IPS DF 4.7 (cell line): ENCODE measurements at regions not wholly inside any gene's neighbourhood (a gene's known extent, or its start where the extent isn't known, plus 50 kb on each side); places are given as distances from the start of the nearest gene placed in this dataset.
"Not testable (repeated sequence)": the region's sequence is repeated elsewhere in the genome, so short reads cannot be mapped to it uniquely, and the experiment has no call there.

Experiments
- DNase-seq: peaks from one replicate; pipeline ENCODE4 v3.0.0-alpha.2; 2013; ENCODE audit warnings: low spot score; ENCODE audit errors: extremely low read depth

- no peak for DNase-seq
These were observed 113.2 kb upstream of the ALDH1A3 start for GRCh38 chr15:100766243-100767000.

- DNase-seq = no peak
These were observed 112.4 kb upstream of the ALDH1A3 start for GRCh38 chr15:100767001-100767825.

- no peak for DNase-seq
These were observed 111.1 kb upstream of the ALDH1A3 start for GRCh38 chr15:100768501-100768931.

DNA sequence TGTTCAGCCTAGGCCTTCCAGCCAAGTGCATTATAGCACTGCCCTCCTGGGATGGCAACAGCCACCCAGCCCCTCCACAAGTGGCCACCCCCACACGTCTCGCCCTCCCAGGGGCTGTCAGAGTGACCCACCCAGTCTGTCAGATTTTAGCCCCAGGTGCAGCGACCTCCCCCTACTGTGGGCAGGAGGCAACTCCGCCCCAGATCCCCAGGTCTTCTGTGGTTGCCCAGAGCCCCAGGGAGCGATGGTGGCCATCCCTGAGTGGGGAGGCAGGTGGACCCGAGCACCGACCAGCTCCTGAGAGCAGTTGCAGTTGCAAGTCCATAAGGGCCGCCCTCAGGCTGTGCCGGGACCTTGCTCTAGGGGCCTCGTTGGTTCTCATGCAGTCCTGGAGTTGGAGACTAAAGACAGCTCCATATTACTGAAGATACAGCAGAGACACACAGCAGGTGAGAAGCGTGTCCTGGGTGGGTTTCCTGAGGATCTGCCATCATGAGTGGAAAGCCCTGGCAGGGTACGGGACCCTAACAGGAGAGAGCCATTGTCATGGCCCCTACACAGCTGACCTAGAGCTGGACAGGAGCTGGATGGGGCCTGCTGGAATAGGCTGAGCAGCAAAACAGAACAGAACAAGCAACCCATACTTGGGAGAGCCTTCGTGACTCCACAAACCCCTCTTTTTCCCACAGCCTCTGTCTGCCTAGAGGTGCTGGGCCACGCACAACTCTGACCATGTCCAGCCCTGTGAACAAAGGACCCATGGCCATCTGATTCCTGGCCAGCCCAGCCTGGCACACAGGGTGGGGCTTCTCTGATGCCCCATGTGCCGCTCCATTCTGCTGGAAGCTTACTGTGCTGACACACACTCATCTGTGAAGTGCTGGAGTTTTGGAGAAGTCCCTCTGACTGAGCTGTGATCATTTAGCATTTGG is 110.3 kb upstream of the ALDH1A3 start:
- no peak for DNase-seq

DNA sequence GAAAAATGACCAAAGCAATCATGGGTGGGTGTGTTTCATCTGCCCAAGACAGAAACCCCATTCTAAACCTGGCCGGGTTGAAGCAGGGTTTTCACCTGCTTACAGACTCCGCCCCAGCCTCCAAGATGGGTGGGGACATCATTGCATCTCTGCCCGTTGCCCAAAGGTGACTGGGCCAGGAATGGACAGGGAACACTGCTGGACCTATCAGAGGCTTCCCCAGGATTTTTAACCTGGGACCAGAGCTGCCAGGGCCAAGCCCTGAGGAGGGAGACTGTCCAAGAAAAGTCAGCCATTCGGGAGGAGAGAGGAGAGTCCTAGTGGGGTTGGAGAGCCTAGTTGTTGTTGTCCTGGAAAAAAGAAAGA is 109.7 kb upstream of the ALDH1A3 start:
- no peak for DNase-seq

- no peak for DNase-seq
These were observed 108.7 kb upstream of the ALDH1A3 start for GRCh38 chr15:100770661-100771584.

- DNase-seq = no peak
These were observed 107.9 kb upstream of the ALDH1A3 start for GRCh38 chr15:100771746-100772145.

DNA sequence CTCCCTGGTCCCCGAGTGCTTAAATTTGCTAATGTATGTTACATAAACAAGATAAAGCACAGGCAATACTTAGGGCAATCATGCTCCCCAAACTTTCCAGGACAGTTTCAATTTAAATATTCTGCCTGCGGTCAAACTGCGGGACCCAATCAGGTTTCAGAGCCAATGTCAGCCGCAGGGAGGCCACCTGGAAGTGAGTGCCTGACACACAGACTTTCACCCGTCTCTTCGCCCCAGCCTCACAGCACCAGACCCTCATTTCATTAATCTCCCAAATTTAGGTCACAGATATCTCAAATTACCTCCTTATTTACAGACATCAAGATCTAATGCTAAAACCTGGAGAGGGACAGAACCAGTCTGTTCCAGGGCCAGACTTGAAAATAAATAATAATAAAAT is 107.2 kb upstream of the ALDH1A3 start:
- DNase-seq = no peak

GRCh38 chr15:100772892-100773520 is 106.6 kb upstream of the ALDH1A3 start:
- no peak for DNase-seq

DNA sequence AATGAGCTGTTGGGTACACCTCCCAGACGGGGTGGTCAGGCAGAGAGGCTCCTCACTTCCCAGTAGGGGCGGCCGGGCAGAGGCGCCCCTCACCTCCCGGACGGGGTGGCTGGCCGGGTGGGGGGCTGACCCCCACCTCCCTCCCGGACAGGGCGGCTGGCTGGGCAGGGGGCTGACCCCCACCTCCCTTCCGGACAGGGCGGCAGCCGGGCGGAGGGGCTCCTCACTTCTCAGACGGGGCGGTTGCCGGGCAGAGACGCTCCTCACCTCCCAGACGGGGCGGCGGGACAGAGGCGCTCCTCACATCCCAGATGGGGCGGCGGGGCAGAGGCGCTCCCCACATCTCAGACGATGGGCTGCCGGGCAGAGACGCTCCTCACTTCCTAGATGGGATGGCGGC is 105.6 kb upstream of the ALDH1A3 start:
- not testable (repeated sequence) for DNase-seq

GRCh38 chr15:100775581-100776185 is 103.9 kb upstream of the ALDH1A3 start:
- no peak for DNase-seq

GRCh38 chr15:100777821-100778220 is 101.8 kb upstream of the ALDH1A3 start:
- DNase-seq = no peak

DNA sequence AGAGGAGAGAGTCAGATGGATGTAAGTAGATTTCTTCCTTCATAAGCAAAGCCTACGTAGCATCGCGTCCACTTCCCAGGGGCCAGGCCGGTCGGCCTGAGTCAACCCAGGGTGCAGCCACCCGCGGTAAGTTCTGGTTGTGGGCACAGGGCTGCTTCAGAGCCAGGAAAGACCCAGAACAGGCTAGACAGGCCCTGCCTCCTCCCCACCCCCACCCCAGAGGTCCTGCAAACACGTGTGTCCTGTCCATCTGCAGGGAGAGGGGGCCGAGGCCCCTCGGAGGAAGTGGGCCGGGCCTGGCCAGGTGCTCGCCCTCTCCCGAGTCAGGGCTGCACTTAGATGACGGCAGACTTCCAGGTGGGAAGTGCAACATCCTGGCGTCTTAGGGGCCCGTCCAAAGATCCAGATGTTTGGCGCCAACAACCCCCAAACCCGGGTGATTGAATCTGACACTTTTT is 100.8 kb upstream of the ALDH1A3 start:
- no peak for DNase-seq

DNA sequence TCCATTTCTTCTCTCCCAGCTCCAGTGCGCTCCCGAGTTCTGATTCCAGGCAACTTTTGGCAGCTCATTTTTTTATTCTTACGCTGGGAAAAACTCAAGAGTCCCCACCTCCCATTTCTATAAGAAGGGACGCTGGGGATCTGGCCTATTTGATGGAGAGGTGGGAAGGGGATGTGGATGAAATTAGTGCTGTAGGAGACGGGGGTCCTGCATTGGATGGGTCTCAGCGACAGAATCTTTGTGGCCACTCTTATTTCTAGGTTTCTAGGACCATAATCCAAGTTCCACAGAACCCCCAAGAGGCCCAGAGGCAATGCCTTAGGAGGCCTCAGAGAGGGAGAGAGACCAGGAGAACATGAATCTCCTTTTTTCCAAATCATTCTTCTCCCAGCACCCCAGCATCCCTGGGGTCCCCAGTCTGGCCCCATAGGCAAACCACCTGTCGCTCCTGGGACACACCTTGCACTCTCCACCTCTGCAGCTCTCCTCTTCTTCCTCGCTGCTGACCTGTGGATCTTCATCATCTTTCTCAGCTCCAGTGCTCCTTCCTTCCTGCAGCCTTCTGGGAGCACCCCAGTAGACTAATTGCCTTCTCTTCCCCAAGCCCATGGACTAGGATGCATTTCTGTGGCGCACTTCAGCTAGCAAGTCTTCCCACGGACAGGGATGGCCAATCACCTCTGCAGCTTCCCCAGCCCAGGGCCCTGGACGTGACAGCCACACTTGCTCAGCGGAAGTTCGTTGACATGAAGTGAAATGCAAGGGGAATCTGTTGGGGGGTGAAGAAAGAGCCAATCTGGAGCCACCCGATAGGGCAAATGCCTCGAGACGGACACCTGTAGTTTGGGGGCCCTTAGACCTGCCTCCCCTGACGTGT is 100.1 kb upstream of the ALDH1A3 start:
- no peak for DNase-seq

DNA sequence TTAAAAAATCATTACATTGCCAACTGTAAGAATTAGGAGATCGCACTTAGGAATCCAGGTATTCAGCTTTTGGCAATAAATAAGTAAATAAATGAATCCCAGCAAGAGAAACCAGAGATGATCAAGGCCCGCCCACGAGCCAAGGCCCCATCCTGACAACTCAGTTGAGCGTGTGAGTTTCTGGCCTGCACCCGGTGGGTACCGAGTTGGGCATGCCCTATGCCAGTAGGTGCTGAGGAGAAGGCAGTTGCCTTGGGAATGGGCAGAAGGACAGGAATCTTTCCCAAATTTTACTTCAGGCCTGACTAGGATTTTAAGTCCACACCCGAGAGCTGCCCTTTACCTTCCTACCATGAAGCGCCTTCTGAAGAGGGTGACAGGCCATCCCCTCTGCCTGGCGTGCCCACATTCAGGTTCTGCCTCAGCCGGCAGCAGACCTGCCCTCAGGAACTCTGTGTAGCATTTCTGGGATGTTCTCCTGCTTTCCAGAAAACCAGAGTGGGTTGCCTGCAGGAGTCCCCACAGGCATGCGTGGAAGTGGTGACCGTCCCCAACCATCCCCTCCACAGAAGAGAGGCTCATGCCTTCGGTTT is 99.3 kb upstream of the ALDH1A3 start:
- no peak for DNase-seq

DNA sequence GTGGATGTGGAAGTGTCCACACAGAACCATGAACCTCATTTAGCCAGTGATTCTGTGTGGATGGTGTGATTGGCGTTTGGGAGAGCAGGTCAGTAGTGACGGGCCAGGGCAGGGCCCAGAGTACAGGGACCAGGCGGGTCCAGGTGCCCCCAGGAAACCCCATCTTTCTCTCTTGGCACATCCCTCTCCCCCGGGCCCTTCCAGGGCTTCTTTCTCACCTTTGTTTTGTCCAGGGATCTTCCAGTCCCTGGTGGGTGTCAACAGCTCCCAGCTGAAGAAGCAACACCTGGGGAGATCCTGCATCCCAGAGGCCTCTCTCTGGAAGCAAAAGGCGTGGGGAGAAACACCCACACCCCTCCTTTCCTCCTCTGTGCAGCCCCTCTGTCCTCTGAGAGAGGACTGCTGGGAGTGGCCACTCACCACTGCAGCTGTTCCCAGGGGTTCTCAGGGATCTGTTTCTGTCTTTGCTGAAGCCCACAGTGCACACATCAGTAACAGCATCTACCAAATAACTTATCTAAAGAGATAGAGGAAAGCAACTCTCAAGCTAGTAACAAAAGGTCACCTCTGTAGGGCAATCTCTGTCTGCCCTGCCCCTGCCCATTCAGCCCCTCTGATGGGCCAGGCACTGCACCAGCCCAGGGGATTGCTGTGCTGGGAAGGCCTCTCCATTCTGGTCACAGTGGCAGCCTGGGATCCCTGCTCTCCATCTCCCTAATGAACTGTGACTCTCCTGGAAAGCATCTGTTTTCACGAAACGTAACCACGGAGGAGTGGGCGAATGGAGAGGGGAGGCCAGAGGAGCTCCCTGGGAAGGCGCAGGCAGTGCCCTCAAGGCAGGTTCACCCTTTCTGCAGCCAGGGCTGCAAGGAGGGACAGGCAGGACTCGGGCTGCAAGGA is 98.3 kb upstream of the ALDH1A3 start:
- no peak for DNase-seq

DNA sequence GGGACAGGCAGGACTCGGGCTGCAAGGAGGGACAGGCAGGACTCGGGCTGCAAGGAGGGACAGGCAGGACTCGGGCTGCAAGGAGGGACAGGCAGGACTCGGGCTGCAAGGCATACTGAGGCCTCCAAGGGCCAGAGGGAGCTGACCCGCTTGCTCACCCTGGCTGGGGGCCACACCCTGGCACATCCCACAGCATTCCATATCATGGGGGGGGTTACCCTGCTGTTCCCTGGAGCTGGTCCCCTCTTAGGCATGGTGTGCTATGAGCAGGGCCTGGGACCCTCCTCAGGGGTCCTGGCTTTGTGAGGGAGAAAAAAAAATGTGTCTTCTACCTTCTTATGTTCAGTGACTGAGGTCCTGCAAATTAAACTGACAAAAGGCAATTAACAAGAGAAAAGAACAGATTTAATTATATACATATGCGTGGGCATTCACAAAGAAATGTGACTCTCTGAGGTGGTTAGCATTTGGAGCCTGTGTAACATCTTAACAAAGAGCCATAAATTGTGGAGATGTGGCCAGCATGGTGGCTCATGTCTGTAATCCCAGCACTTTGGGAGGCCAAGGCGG is 97.6 kb upstream of the ALDH1A3 start:
- peak; percentile 3 for DNase-seq
